ENCODE measurements at regions not wholly inside any gene's neighbourhood (a gene's known extent, or its start where the extent isn't known, plus 50 kb on each side); places are given as distances from the start of the nearest gene placed in this dataset.

- no peak for TF ChIP-seq CTCF (IDR thresholded peaks at IDR 0.05)
Measured at GRCh38 chr1:232144696-232145230, 485.2 kb downstream of the SIPA1L2 start.

- TF ChIP-seq CTCF (IDR thresholded peaks at IDR 0.05), result no peak
Measured at GRCh38 chr1:232143315-232143886, 486.5 kb downstream of the SIPA1L2 start.

GRCh38 chr1:232142403-232143314 is 487.3 kb downstream of the SIPA1L2 start:
- TF ChIP-seq CTCF (IDR thresholded peaks at IDR 0.05), result no peak

GRCh38 chr1:232140419-232141166 is 489.3 kb downstream of the SIPA1L2 start:
- no peak for TF ChIP-seq CTCF (IDR thresholded peaks at IDR 0.05)

- no peak for TF ChIP-seq CTCF (IDR thresholded peaks at IDR 0.05)
Measured at GRCh38 chr1:232139444-232139843, 490.5 kb downstream of the SIPA1L2 start.

GRCh38 chr1:232138044-232138443 is 491.9 kb downstream of the SIPA1L2 start:
- TF ChIP-seq CTCF (IDR thresholded peaks at IDR 0.05), result no peak

- no peak for TF ChIP-seq CTCF (IDR thresholded peaks at IDR 0.05)
Measured at GRCh38 chr1:232137066-232137465, 492.9 kb downstream of the SIPA1L2 start.

Measured in LNCAP (cell line).